ENCODE measurements at regions not wholly inside any gene's neighbourhood (a gene's known extent, or its start where the extent isn't known, plus 50 kb on each side); places are given as distances from the start of the nearest gene placed in this dataset.

GRCh38 chr2:72051971-72052505, 95.6 kb downstream of the CYP26B1 start:
- TF ChIP-seq POLR2AphosphoS5 (IDR thresholded peaks at IDR 0.05; ENCODE audit: low read depth, low read length) (no peak), TAF1 (IDR thresholded peaks at IDR 0.05; ENCODE audit: borderline replicate concordance, insufficient read depth, low read length) (no peak), REST (IDR thresholded peaks at IDR 0.05; ENCODE audit: insufficient read depth in 1 of 2, low read depth in 2 of 2, low read length in 2 of 2) (no peak), SIN3A (IDR thresholded peaks at IDR 0.05; ENCODE audit: borderline replicate concordance, insufficient read depth, low read length) (no peak), FOXP2 (optimal IDR thresholded peaks at IDR 0.05; ENCODE audit: borderline replicate concordance, extremely low read depth, extremely low read length, insufficient read depth) (no peak)
